Spleen (tissue), 11 donors: ENCODE measurements at regions not wholly inside any gene's neighbourhood (a gene's known extent, or its start where the extent isn't known, plus 50 kb on each side); places are given as distances from the start of the nearest gene placed in this dataset.

Experiments
- DNase-seq: peaks from one replicate; pipeline ENCODE4 v3.0.0-alpha.2; 2020
- H3K27ac ChIP-seq, 8 donors: fragments of 200-600 bp; sonication (generic) in 7 of 8; 1 replicate in 4 of 8; 2 replicates in 4 of 8; pipeline versions ENCODE4 v1.5.0 to v1.8.0; 2016 to 2021; ENCODE audit warnings: inconsistent platforms in 4 of 8, mild to moderate bottlenecking in 4 of 8, moderate library complexity in 1 of 8
- H3K27me3 ChIP-seq, 7 donors: fragments of 200-600 bp; sonication (generic) in 6 of 7; replicated peaks in 1 of 7; 1 replicate in 4 of 7; 2 replicates in 3 of 7; pipeline versions ENCODE4 v1.5.0 to v1.8.0; 2016 to 2021; ENCODE audit warnings: inconsistent platforms in 3 of 7, mild to moderate bottlenecking in 1 of 7
- H3K36me3 ChIP-seq, 6 donors: fragments of 200-600 bp; sonication (generic) in 5 of 6; 1 replicate in 4 of 6; 2 replicates in 2 of 6; pipeline versions ENCODE4 v1.5.0 to v1.8.0; 2016 to 2021; ENCODE audit warnings: inconsistent platforms in 2 of 6
- H3K4me1 ChIP-seq, 6 donors: fragments of 200-600 bp; sonication (generic) in 5 of 6; 1 replicate in 3 of 6; 2 replicates in 3 of 6; pipeline versions ENCODE4 v1.5.0 to v1.8.0; 2016 to 2021; ENCODE audit warnings: inconsistent platforms in 3 of 6
- H3K4me3 ChIP-seq, 8 donors: fragments of 200-600 bp; sonication (generic) in 7 of 8; 1 replicate in 4 of 8; 2 replicates in 4 of 8; pipeline versions ENCODE4 v1.5.0 to v1.8.0; 2016 to 2021; ENCODE audit warnings: inconsistent platforms in 4 of 8, mild to moderate bottlenecking in 4 of 8, moderate library complexity in 2 of 8
- H3K9me3 ChIP-seq, 8 donors: fragments of 200-600 bp; sonication (generic) in 7 of 8; 1 replicate in 4 of 8; 2 replicates in 4 of 8; pipeline versions ENCODE4 v1.5.0 to v1.8.0; 2016 to 2021; ENCODE audit warnings: inconsistent platforms in 4 of 8
- POLR2A ChIP-seq, 3 donors: fragments of 450-650 bp; IDR thresholded peaks; one replicate each; pipeline ENCODE4 v1.5.1; 2017; ENCODE audit warnings: antibody characterized with exemption in 3 of 3, mild to moderate bottlenecking in 1 of 3
- POLR2AphosphoS5 ChIP-seq, 3 donors: sonication (generic); formaldehyde crosslinking; IDR thresholded peaks; one replicate each; pipeline ENCODE4 v1.5.1; 2017; ENCODE audit warnings: antibody characterized with exemption in 3 of 3
- WGBS, 5 donors: extraction: QIAGEN DNeasy Blood & Tissue Kit in 3 of 5; methylation state at CpG; one replicate each; pipeline versions ENCODE4 v1.1.5 to v1.1.7; 2013 to 2018; 5-methylcytosine and 5-hydroxymethylcytosine counted together
- intact Hi-C: fragments of 100-400 bp; cut with DNase I; formaldehyde crosslinking; loops from one replicate; pipeline ENCODE4 v1.15.0; 2023; ENCODE audit warnings: low total_unique reads
- TF ChIP-seq, protein P1 (sequence below), 11 experiments: fragments of 200-600 bp in 7 of 11; fragments of 450-650 bp in 4 of 11; sonication (generic) in 4 of 11; IDR thresholded peaks in 8 of 11; conservative IDR thresholded peaks in 3 of 11; 1 replicate in 7 of 11; 2 replicates in 4 of 11; pipeline versions ENCODE4 v1.4.0 to v1.8.0; 2016 to 2021; ENCODE audit warnings: antibody characterized with exemption in 11 of 11, inconsistent platforms in 4 of 11, mild to moderate bottlenecking in 1 of 11
- donor health status: healthy with polysubstance abuse.
- donor health status: DM: no; HTN: no; CAD: no; lungs with moderate emphysema.
- donor health status: DM: no; HTN: no; CAD: no.
- donor health status: Bipolar disorder and iron deficiency.
- donor health status: healthy.
- donor health status: DM: no; HTN: no; CAD: no.
- donor health status: DM: yes; HTN: yes; CAD: no.

DNA sequence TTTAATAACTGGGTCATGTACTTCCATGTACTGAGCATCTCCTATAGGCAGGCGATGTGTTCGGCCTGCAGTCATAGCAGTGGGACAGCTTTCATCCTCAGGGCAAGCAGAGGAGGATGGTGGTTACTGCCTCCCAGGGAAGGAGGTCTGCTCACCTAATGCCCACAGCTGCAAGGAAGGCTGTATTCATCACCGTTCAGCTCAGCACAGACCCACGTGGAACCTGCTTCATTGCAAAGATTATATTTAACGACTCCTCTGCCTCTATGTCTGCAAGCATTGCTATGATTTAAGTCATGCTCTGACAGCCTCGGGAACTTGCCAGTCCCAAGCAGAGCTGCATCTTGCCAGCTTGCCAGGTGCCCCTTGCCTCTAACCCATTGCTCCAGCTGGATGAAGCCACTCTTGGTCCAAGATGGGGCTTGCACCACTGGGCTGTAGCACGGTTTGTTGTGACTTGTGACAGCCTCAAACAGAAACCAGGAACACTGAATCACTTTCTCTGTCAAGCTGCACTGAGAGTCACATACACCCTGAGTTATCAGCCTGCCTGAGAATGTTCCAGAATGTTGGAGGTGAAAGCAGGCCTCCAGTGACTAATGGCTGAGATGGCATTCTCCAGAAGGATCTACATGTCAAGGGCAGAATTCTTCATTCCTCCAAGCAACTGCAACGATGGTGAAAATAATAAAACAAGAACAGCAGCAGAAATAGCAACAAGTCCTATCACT, 651.1 kb upstream of the ID2 start:
- Histone ChIP-seq H3K36me3 (no peaks in the 10 kb centered on the region), H3K4me3 (no peak overlapping the region), H3K4me1 (no peaks in the 10 kb centered on the region), H3K9me3 (no peaks in the 10 kb centered on the region), H3K27me3 (peaks cover 0 to 9% (median 0%) of the 10 kb centered on the region in 7 donors), H3K27ac (no peak overlapping the region)
- DNase-seq = no peak
- intact Hi-C loops = no loop called here
- TF ChIP-seq POLR2AphosphoS5 (IDR thresholded peaks at IDR 0.05) = no peak
- TF ChIP-seq, protein P1, sequence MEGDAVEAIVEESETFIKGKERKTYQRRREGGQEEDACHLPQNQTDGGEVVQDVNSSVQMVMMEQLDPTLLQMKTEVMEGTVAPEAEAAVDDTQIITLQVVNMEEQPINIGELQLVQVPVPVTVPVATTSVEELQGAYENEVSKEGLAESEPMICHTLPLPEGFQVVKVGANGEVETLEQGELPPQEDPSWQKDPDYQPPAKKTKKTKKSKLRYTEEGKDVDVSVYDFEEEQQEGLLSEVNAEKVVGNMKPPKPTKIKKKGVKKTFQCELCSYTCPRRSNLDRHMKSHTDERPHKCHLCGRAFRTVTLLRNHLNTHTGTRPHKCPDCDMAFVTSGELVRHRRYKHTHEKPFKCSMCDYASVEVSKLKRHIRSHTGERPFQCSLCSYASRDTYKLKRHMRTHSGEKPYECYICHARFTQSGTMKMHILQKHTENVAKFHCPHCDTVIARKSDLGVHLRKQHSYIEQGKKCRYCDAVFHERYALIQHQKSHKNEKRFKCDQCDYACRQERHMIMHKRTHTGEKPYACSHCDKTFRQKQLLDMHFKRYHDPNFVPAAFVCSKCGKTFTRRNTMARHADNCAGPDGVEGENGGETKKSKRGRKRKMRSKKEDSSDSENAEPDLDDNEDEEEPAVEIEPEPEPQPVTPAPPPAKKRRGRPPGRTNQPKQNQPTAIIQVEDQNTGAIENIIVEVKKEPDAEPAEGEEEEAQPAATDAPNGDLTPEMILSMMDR (IDR thresholded peaks at IDR 0.05 in 8 of 11, conservative IDR thresholded peaks at IDR 0.05 in 3 of 11) = no peak
- TF ChIP-seq POLR2A (IDR thresholded peaks at IDR 0.05) = no peak
- WGBS, 5 donors = 69 to 79% (median 75%) methylated on average over 8 of the region's 8 CpGs

GRCh38 chr2:8031370-8031769, 650.5 kb upstream of the ID2 start:
- DNase-seq = no peak
- Histone ChIP-seq H3K9me3 (no peaks in the 10 kb centered on the region), H3K4me3 (no peak overlapping the region), H3K27me3 (peaks cover 0 to 9% (median 0%) of the 10 kb centered on the region in 7 donors), H3K4me1 (no peaks in the 10 kb centered on the region), H3K36me3 (no peaks in the 10 kb centered on the region), H3K27ac (no peak overlapping the region)
- 77 to 95% (median 84%) methylated on average over 4 of the region's 4 CpGs for WGBS, 5 donors
- TF ChIP-seq POLR2AphosphoS5 (IDR thresholded peaks at IDR 0.05) = no peak
- no peak for TF ChIP-seq POLR2A (IDR thresholded peaks at IDR 0.05)
- TF ChIP-seq, protein P1 (IDR thresholded peaks at IDR 0.05 in 8 of 11, conservative IDR thresholded peaks at IDR 0.05 in 3 of 11) = no peak
- intact Hi-C loops = no loop called here

GRCh38 chr2:8033546-8034096, 648.2 kb upstream of the ID2 start:
- Histone ChIP-seq H3K4me3 (no peak overlapping the region), H3K27ac (no peak overlapping the region), H3K27me3 (peaks cover 0 to 3% (median 0%) of the 10 kb centered on the region in 7 donors), H3K36me3 (no peaks in the 10 kb centered on the region), H3K4me1 (no peaks in the 10 kb centered on the region), H3K9me3 (no peaks in the 10 kb centered on the region)
- no peak for DNase-seq
- intact Hi-C loops = no loop called here
- 83 to 87% (median 85%) methylated on average over 7 of the region's 7 CpGs for WGBS, 5 donors
- TF ChIP-seq POLR2AphosphoS5 (IDR thresholded peaks at IDR 0.05) (no peak), POLR2A (IDR thresholded peaks at IDR 0.05) (no peak)
- TF ChIP-seq, protein P1 (IDR thresholded peaks at IDR 0.05 in 8 of 11, conservative IDR thresholded peaks at IDR 0.05 in 3 of 11) = no peak

DNA sequence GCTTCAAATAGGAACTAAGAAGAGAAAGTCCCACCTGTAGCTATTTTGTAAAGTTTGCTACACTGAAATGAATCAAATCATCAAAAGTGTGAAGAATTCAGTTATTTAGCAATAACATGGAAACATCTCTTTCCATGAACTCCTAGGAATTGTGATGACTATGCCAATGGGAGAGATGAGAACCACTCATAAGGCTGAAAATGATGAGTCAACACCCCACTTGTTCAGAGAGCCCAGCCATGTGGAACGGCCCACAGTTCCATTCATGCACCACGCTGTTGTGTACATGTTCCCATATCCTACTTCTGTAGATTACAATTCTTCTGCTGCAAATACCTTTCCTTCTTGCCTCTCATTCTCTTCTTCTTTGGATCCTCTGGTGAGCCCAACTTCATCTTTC, 645.5 kb upstream of the ID2 start:
- TF ChIP-seq, protein P1 (IDR thresholded peaks at IDR 0.05 in 8 of 11, conservative IDR thresholded peaks at IDR 0.05 in 3 of 11) = no peak
- TF ChIP-seq POLR2A (IDR thresholded peaks at IDR 0.05) (no peak), POLR2AphosphoS5 (IDR thresholded peaks at IDR 0.05) (no peak)
- no peaks in the 10 kb centered on the region for H3K27me3 ChIP-seq
- H3K36me3 ChIP-seq = no peaks in the 10 kb centered on the region
- H3K4me1 ChIP-seq = no peaks in the 10 kb centered on the region
- H3K9me3 ChIP-seq = no peaks in the 10 kb centered on the region
- no peak for DNase-seq
- no peak overlapping the region for H3K4me3 ChIP-seq
- 78 to 91% (median 90%) methylated on average over 2 of the region's 2 CpGs for WGBS, 5 donors
- no peak overlapping the region for H3K27ac ChIP-seq
- intact Hi-C loops = no loop called here
